ENCODE measurements at regions not wholly inside any gene's neighbourhood (a gene's known extent, or its start where the extent isn't known, plus 50 kb on each side); places are given as distances from the start of the nearest gene placed in this dataset.

GRCh38 chr14:94935706-94936300 lies 165.9 kb upstream of the GSC start:
- Mint-ChIP-seq H3K9me3 (ENCODE audit: low read depth) (no peaks in the 10 kb centered on the region), H3K4me1 (ENCODE audit: low read depth) (no peaks in the 10 kb centered on the region), H3K27me3 (peaks cover 18% of the 10 kb centered on the region), H3K4me3 (ENCODE audit: low read depth) (no peak overlapping the region), H3K27ac (no peak overlapping the region), H3K36me3 (ENCODE audit: insufficient read depth) (no peaks in the 10 kb centered on the region)
- DNase-seq (ENCODE audit: low spot score, unreplicated experiment) = no peak
- TF ChIP-seq CTCF (IDR thresholded peaks at IDR 0.05; ENCODE audit: unreplicated experiment) = no peak

- no peak for DNase-seq (ENCODE audit: low spot score, unreplicated experiment)
- Mint-ChIP-seq H3K36me3 (ENCODE audit: insufficient read depth) (no peaks in the 10 kb centered on the region), H3K27ac (no peak overlapping the region), H3K27me3 (peaks cover 18% of the 10 kb centered on the region), H3K4me1 (ENCODE audit: low read depth) (no peaks in the 10 kb centered on the region), H3K4me3 (ENCODE audit: low read depth) (no peak overlapping the region), H3K9me3 (ENCODE audit: low read depth) (no peaks in the 10 kb centered on the region)
- TF ChIP-seq CTCF (IDR thresholded peaks at IDR 0.05; ENCODE audit: unreplicated experiment) = no peak
These were observed 164.4 kb upstream of the GSC start for GRCh38 chr14:94934276-94934810.

- H3K9me3 Mint-ChIP-seq (ENCODE audit: low read depth) = no peaks in the 10 kb centered on the region
- no peak for DNase-seq (ENCODE audit: low spot score, unreplicated experiment)
- peaks cover 18% of the 10 kb centered on the region for H3K27me3 Mint-ChIP-seq
- H3K27ac Mint-ChIP-seq = no peak overlapping the region
- no peak for TF ChIP-seq CTCF (IDR thresholded peaks at IDR 0.05; ENCODE audit: unreplicated experiment)
- H3K36me3 Mint-ChIP-seq (ENCODE audit: insufficient read depth) = no peaks in the 10 kb centered on the region
- H3K4me3 Mint-ChIP-seq (ENCODE audit: low read depth) = no peak overlapping the region
- no peaks in the 10 kb centered on the region for H3K4me1 Mint-ChIP-seq (ENCODE audit: low read depth)
These were observed 163.6 kb upstream of the GSC start for GRCh38 chr14:94933486-94933885.

- DNase-seq (ENCODE audit: low spot score, unreplicated experiment) = no peak
- Mint-ChIP-seq H3K36me3 (ENCODE audit: insufficient read depth) (no peaks in the 10 kb centered on the region), H3K4me3 (ENCODE audit: low read depth) (no peak overlapping the region), H3K4me1 (ENCODE audit: low read depth) (no peaks in the 10 kb centered on the region), H3K27me3 (peaks cover 18% of the 10 kb centered on the region), H3K9me3 (ENCODE audit: low read depth) (no peaks in the 10 kb centered on the region), H3K27ac (no peak overlapping the region)
- no peak for TF ChIP-seq CTCF (IDR thresholded peaks at IDR 0.05; ENCODE audit: unreplicated experiment)
These were observed 162.7 kb upstream of the GSC start for GRCh38 chr14:94932589-94932988.

GRCh38 chr14:94930690-94931089 lies 160.8 kb upstream of the GSC start:
- H3K4me3 Mint-ChIP-seq (ENCODE audit: low read depth) = no peak overlapping the region
- no peaks in the 10 kb centered on the region for H3K36me3 Mint-ChIP-seq (ENCODE audit: insufficient read depth)
- H3K4me1 Mint-ChIP-seq (ENCODE audit: low read depth) = no peaks in the 10 kb centered on the region
- H3K27me3 Mint-ChIP-seq = peaks cover 18% of the 10 kb centered on the region
- no peak overlapping the region for H3K27ac Mint-ChIP-seq
- TF ChIP-seq CTCF (IDR thresholded peaks at IDR 0.05; ENCODE audit: unreplicated experiment) = no peak
- H3K9me3 Mint-ChIP-seq (ENCODE audit: low read depth) = no peaks in the 10 kb centered on the region
- no peak for DNase-seq (ENCODE audit: low spot score, unreplicated experiment)

Data from progenitor cell of endocrine pancreas (in vitro differentiated cells).